ENCODE measurements at regions not wholly inside any gene's neighbourhood (a gene's known extent, or its start where the extent isn't known, plus 50 kb on each side); places are given as distances from the start of the nearest gene placed in this dataset.

DNA sequence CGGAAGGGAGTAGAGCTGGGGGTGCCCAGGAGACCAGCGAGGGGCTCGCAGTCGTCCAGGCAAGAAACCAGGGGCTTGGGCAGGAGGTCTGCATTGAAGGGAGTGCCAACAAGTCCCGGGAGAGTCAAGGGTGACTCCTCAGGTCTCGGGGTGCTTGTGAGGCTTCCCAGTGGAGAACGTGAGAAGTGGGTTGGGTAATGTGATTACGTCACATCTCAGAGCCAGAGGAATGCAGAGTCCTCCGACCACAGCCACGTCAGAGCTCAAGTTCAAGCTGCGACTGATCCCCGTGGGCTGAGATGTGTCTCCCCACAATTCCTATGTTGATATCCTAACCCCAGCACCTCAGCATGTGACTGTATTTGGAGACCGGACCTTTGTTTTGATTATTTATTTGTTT is 89.7 kb upstream of the SHANK2 start:
- no peaks in the 10 kb centered on the region for H4K20me1 ChIP-seq (ENCODE audit: control insufficient read depth, extremely low read depth, insufficient read depth, low read length)
- H3K36me3 ChIP-seq (ENCODE audit: control insufficient read depth in 2 of 2, extremely low read depth in 1 of 2, insufficient read depth in 2 of 2, low read length in 2 of 2) = no peaks in the 10 kb centered on the region
- H3K9me3 ChIP-seq (ENCODE audit: control insufficient read depth, low read depth, low read length) = no peaks in the 10 kb centered on the region
- H3K4me1 ChIP-seq (ENCODE audit: control insufficient read depth, extremely low read depth, insufficient read depth, low read length) = peaks cover 11% of the 10 kb centered on the region
- FAIRE-seq = no peak
- H3K4me2 ChIP-seq (ENCODE audit: control insufficient read depth, extremely low read depth, insufficient read depth, low read depth, low read length) = no peak overlapping the region
- H3K27me3 ChIP-seq (ENCODE audit: control insufficient read depth, extremely low read depth, insufficient read depth, low read length) = peaks cover 3% of the 10 kb centered on the region
- dilution Hi-C loops (cut with MboI; ENCODE audit: extremely low pct_ligation_motif_present, low sequenced_read_pairs) = no loop called here
- H3K9ac ChIP-seq (ENCODE audit: control insufficient read depth, extremely low read depth, insufficient read depth, low read length) = no peak overlapping the region
- DNase-seq (ENCODE audit: low read depth, low spot score) = no peak
- no peak overlapping the region for H3K4me3 ChIP-seq (ENCODE audit: control insufficient read depth in 2 of 3, extremely low read depth in 1 of 3, insufficient read depth in 2 of 3, low read depth in 1 of 3, low read length in 3 of 3)
- no peaks in the 10 kb centered on the region for H3K79me2 ChIP-seq (ENCODE audit: control insufficient read depth, insufficient read depth, low read length)
- no peak overlapping the region for H3K27ac ChIP-seq (ENCODE audit: control insufficient read depth, insufficient read depth, low read length)
- no peaks in the 10 kb centered on the region for H3K9me1 ChIP-seq (ENCODE audit: control insufficient read depth, extremely low read depth, insufficient read depth, low read length)
- TF ChIP-seq EZH2 (IDR thresholded peaks at IDR 0.05; ENCODE audit: low read length) = no peak
- TF ChIP-seq, protein P1, sequence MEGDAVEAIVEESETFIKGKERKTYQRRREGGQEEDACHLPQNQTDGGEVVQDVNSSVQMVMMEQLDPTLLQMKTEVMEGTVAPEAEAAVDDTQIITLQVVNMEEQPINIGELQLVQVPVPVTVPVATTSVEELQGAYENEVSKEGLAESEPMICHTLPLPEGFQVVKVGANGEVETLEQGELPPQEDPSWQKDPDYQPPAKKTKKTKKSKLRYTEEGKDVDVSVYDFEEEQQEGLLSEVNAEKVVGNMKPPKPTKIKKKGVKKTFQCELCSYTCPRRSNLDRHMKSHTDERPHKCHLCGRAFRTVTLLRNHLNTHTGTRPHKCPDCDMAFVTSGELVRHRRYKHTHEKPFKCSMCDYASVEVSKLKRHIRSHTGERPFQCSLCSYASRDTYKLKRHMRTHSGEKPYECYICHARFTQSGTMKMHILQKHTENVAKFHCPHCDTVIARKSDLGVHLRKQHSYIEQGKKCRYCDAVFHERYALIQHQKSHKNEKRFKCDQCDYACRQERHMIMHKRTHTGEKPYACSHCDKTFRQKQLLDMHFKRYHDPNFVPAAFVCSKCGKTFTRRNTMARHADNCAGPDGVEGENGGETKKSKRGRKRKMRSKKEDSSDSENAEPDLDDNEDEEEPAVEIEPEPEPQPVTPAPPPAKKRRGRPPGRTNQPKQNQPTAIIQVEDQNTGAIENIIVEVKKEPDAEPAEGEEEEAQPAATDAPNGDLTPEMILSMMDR (optimal IDR thresholded peaks at IDR 0.05 in 1 of 3, IDR thresholded peaks at IDR 0.05 in 1 of 3, conservative IDR thresholded peaks at IDR 0.05 in 1 of 3; ENCODE audit: extremely low read depth in 1 of 3, insufficient read depth in 2 of 3, low read length in 3 of 3) = no peak
- H2AFZ ChIP-seq (ENCODE audit: control insufficient read depth, low read length) = no peak overlapping the region

DNA sequence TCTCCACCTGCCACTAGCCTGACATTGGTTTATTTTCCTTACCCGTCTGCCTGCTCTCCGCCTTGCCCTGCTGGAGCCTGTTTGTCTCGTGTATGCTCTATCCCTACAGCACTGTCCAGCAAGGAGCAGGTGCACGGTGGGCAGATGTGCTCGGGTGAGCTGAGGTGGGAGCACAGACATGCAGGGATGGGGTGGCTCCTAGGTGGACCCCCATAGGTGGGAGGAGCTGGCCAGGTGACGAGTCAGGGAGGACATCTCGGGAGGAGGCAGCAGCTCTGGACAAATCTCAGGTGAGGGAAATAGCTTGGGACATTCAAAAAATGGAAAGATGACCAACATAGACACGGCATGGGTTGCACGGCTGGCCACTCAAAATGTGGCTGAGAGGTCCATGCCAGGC is 89.2 kb upstream of the SHANK2 start:
- DNase-seq (ENCODE audit: low read depth, low spot score) (no peak), FAIRE-seq (no peak)
- Histone ChIP-seq H3K9ac (ENCODE audit: control insufficient read depth, extremely low read depth, insufficient read depth, low read length) (no peak overlapping the region), H3K4me2 (ENCODE audit: control insufficient read depth, extremely low read depth, insufficient read depth, low read depth, low read length) (no peak overlapping the region), H3K79me2 (ENCODE audit: control insufficient read depth, insufficient read depth, low read length) (no peaks in the 10 kb centered on the region), H3K9me1 (ENCODE audit: control insufficient read depth, extremely low read depth, insufficient read depth, low read length) (no peaks in the 10 kb centered on the region), H2AFZ (ENCODE audit: control insufficient read depth, low read length) (no peak overlapping the region), H3K36me3 (ENCODE audit: control insufficient read depth in 2 of 2, extremely low read depth in 1 of 2, insufficient read depth in 2 of 2, low read length in 2 of 2) (no peaks in the 10 kb centered on the region), H3K4me3 (ENCODE audit: control insufficient read depth in 2 of 3, extremely low read depth in 1 of 3, insufficient read depth in 2 of 3, low read depth in 1 of 3, low read length in 3 of 3) (no peak overlapping the region), H3K9me3 (ENCODE audit: control insufficient read depth, low read depth, low read length) (no peaks in the 10 kb centered on the region), H4K20me1 (ENCODE audit: control insufficient read depth, extremely low read depth, insufficient read depth, low read length) (no peaks in the 10 kb centered on the region), H3K4me1 (ENCODE audit: control insufficient read depth, extremely low read depth, insufficient read depth, low read length) (peaks cover 11% of the 10 kb centered on the region), H3K27me3 (ENCODE audit: control insufficient read depth, extremely low read depth, insufficient read depth, low read length) (peaks cover 3% of the 10 kb centered on the region), H3K27ac (ENCODE audit: control insufficient read depth, insufficient read depth, low read length) (no peak overlapping the region)
- TF ChIP-seq EZH2 (IDR thresholded peaks at IDR 0.05; ENCODE audit: low read length) = no peak
- TF ChIP-seq, protein P1 (optimal IDR thresholded peaks at IDR 0.05 in 1 of 3, IDR thresholded peaks at IDR 0.05 in 1 of 3, conservative IDR thresholded peaks at IDR 0.05 in 1 of 3; ENCODE audit: extremely low read depth in 1 of 3, insufficient read depth in 2 of 3, low read length in 3 of 3) = no peak
- dilution Hi-C loops (cut with MboI; ENCODE audit: extremely low pct_ligation_motif_present, low sequenced_read_pairs) = no loop called here
